ENCODE measurements at regions not wholly inside any gene's neighbourhood (a gene's known extent, or its start where the extent isn't known, plus 50 kb on each side); places are given as distances from the start of the nearest gene placed in this dataset.

DNA sequence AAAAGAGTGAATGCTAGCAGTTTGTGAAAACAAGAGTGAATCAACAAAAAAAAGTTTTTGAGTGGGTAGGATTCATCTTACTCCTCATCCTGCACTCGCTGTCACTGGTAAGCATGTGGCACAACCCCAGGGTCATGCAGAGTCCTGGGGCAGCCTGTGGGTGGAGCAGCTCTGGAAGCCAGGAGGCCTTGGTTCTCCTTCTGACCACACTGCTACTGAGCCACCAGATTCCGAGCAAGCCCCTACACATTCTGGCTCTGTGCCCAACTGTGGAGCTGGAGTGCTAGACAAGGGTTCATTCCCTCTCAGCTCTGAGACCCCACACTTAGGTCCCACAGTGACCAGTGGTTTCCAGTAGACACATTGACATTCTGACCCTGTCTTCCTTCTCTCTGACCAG lies 670.6 kb downstream of the BCL11A start:
- TF ChIP-seq, protein P1, sequence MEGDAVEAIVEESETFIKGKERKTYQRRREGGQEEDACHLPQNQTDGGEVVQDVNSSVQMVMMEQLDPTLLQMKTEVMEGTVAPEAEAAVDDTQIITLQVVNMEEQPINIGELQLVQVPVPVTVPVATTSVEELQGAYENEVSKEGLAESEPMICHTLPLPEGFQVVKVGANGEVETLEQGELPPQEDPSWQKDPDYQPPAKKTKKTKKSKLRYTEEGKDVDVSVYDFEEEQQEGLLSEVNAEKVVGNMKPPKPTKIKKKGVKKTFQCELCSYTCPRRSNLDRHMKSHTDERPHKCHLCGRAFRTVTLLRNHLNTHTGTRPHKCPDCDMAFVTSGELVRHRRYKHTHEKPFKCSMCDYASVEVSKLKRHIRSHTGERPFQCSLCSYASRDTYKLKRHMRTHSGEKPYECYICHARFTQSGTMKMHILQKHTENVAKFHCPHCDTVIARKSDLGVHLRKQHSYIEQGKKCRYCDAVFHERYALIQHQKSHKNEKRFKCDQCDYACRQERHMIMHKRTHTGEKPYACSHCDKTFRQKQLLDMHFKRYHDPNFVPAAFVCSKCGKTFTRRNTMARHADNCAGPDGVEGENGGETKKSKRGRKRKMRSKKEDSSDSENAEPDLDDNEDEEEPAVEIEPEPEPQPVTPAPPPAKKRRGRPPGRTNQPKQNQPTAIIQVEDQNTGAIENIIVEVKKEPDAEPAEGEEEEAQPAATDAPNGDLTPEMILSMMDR (IDR thresholded peaks at IDR 0.05): no peak
- TF ChIP-seq POLR2A (IDR thresholded peaks at IDR 0.05) (no peak), POLR2AphosphoS5 (IDR thresholded peaks at IDR 0.05) (no peak), EP300 (IDR thresholded peaks at IDR 0.05) (no peak)
